HG03045 (cell line): ENCODE measurements at regions not wholly inside any gene's neighbourhood (a gene's known extent, or its start where the extent isn't known, plus 50 kb on each side); places are given as distances from the start of the nearest gene placed in this dataset.

ENCODE experiments used
- ATAC-seq: cut with Tn5 transposase; IDR thresholded peaks from one replicate; pipeline ENCODE4 v1.9.1; 2021; ENCODE audit warnings: mild to moderate bottlenecking, moderate library complexity; ENCODE audit not compliant: unreplicated experiment

GRCh38 chr9:19732441-19732951, 56.3 kb downstream of the SLC24A2 start:
- no peak for ATAC-seq

- ATAC-seq: no peak
Measured at GRCh38 chr9:19728101-19728500, 60.7 kb downstream of the SLC24A2 start.

- no peak for ATAC-seq
Measured at GRCh38 chr9:19725970-19726369, 62.9 kb downstream of the SLC24A2 start.

GRCh38 chr9:19720377-19720776, 68.5 kb downstream of the SLC24A2 start:
- ATAC-seq: no peak

- ATAC-seq: no peak
Measured at GRCh38 chr9:19703702-19704101, 85.1 kb downstream of the SLC24A2 start.

GRCh38 chr9:19701991-19702390, 86.8 kb downstream of the SLC24A2 start:
- ATAC-seq: no peak

GRCh38 chr9:19701274-19701673, 87.6 kb downstream of the SLC24A2 start:
- ATAC-seq: no peak

- ATAC-seq: no peak
Measured at GRCh38 chr9:19700699-19701098, 88.1 kb downstream of the SLC24A2 start.

- no peak for ATAC-seq
Measured at GRCh38 chr9:19699756-19700155, 89.1 kb downstream of the SLC24A2 start.

- no peak for ATAC-seq
Measured at GRCh38 chr9:19698960-19699359, 89.9 kb downstream of the SLC24A2 start.

GRCh38 chr9:19694601-19695000, 94.2 kb downstream of the SLC24A2 start:
- ATAC-seq: no peak

GRCh38 chr9:19690128-19690527, 98.7 kb downstream of the SLC24A2 start:
- no peak for ATAC-seq

- ATAC-seq: no peak
Measured at GRCh38 chr9:19689328-19690101, 99.3 kb downstream of the SLC24A2 start.

- no peak for ATAC-seq
Measured at GRCh38 chr9:19683715-19684114, 105.1 kb downstream of the SLC24A2 start.

GRCh38 chr9:19682397-19682796, 106.4 kb downstream of the SLC24A2 start:
- no peak for ATAC-seq

GRCh38 chr9:19681846-19682245, 107.0 kb downstream of the SLC24A2 start:
- no peak for ATAC-seq

GRCh38 chr9:19677924-19678323, 110.9 kb downstream of the SLC24A2 start:
- no peak for ATAC-seq

- ATAC-seq: no peak
Measured at GRCh38 chr9:19675492-19675891, 113.3 kb downstream of the SLC24A2 start.

GRCh38 chr9:19666575-19666974, 122.3 kb downstream of the SLC24A2 start:
- no peak for ATAC-seq

- peak; percentile 99 for ATAC-seq
Measured at GRCh38 chr9:19665146-19665863, 123.5 kb downstream of the SLC24A2 start.

- no peak for ATAC-seq
Measured at GRCh38 chr9:19663570-19663969, 125.3 kb downstream of the SLC24A2 start.

- ATAC-seq: no peak
Measured at GRCh38 chr9:19662213-19662612, 126.6 kb downstream of the SLC24A2 start.
